ENCODE measurements at regions not wholly inside any gene's neighbourhood (a gene's known extent, or its start where the extent isn't known, plus 50 kb on each side); places are given as distances from the start of the nearest gene placed in this dataset.

DNA sequence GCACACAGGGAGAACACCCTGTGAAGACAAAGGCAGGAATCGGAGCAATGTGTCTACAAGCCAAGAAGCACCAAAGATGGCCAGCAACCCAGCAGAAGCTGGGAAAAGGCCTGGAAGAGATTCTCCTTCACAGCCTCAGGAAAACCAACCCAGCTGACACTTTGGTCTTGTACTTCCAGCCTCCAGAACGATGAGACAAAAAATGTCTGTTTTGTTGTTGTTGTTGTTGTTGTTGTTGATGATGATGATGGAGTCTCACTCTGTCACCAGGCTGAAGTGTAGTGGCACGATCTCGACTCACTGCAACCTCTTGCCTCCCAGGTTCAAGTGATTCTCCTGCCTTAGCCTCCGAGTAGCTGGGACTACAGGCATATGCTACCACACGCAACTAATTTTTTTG lies 157.3 kb downstream of the ETS2 start:
- TF ChIP-seq, protein P1, sequence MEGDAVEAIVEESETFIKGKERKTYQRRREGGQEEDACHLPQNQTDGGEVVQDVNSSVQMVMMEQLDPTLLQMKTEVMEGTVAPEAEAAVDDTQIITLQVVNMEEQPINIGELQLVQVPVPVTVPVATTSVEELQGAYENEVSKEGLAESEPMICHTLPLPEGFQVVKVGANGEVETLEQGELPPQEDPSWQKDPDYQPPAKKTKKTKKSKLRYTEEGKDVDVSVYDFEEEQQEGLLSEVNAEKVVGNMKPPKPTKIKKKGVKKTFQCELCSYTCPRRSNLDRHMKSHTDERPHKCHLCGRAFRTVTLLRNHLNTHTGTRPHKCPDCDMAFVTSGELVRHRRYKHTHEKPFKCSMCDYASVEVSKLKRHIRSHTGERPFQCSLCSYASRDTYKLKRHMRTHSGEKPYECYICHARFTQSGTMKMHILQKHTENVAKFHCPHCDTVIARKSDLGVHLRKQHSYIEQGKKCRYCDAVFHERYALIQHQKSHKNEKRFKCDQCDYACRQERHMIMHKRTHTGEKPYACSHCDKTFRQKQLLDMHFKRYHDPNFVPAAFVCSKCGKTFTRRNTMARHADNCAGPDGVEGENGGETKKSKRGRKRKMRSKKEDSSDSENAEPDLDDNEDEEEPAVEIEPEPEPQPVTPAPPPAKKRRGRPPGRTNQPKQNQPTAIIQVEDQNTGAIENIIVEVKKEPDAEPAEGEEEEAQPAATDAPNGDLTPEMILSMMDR (IDR thresholded peaks at IDR 0.05; ENCODE audit: low read length): no peak
- TF ChIP-seq EZH2 (optimal IDR thresholded peaks at IDR 0.05; ENCODE audit: low read depth, low read length): no peak
- TF ChIP-seq EZH2phosphoT487 (IDR thresholded peaks at IDR 0.05; ENCODE audit: low read length): no peak

All from MM.1S (cell line).